H1 (cell line): ENCODE measurements at regions not wholly inside any gene's neighbourhood (a gene's known extent, or its start where the extent isn't known, plus 50 kb on each side); places are given as distances from the start of the nearest gene placed in this dataset.

ENCODE experiments used
- CTCF ChIA-PET: fragments of 300-600 bp; sonication (Branson Sonifier 250); formaldehyde crosslinking; loops from one replicate; lab custom pipeline; 2021; ENCODE audit not compliant: partially characterized antibody; lab: Charles Lee
- POLR2A ChIA-PET: fragments of 300-600 bp; sonication (Branson Sonifier 250); formaldehyde crosslinking; loops from one replicate; lab custom pipeline; 2021; ENCODE audit warnings: inconsistent platforms; ENCODE audit not compliant: partially characterized antibody; lab: Charles Lee
- DNase-seq, 2 experiments: peaks; one replicate each; pipeline versions ENCODE4 v3.0.0 to v3.0.0-alpha.2; 2010 to 2022; ENCODE audit warnings: low spot score in 2 of 2, low read depth in 1 of 2, mixed read lengths in 1 of 2
- FAIRE-seq: peaks from 2 replicates; lab custom pipeline; 2011; peaks lifted over from hg19 to GRCh38; lab: Jason Lieb, UNC
- H2AFZ ChIP-seq: 2 replicates; pipeline ENCODE4 v1.8.1; 2012; ENCODE audit warnings: low read length, inconsistent platforms
- H2AK5ac ChIP-seq: 2 replicates; pipeline ENCODE4 v1.6.1; 2013; ENCODE audit warnings: low read depth, low read length
- H2BK120ac ChIP-seq: replicated peaks from 2 replicates; pipeline ENCODE3; 2013; ENCODE audit warnings: low read depth, low read length, inconsistent platforms
- H2BK12ac ChIP-seq: 2 replicates; pipeline ENCODE4 v1.6.1; 2013; ENCODE audit warnings: low read depth, low read length
- H2BK15ac ChIP-seq: 2 replicates; pipeline ENCODE4 v1.6.1; 2013; ENCODE audit warnings: low read length
- H2BK20ac ChIP-seq: 2 replicates; pipeline ENCODE4 v1.6.1; 2013; ENCODE audit warnings: low read length
- H2BK5ac ChIP-seq: 2 replicates; pipeline ENCODE4 v1.6.1; 2013; ENCODE audit warnings: low read depth, low read length
- H3K14ac ChIP-seq: 2 replicates; pipeline ENCODE4 v1.6.1; 2013; ENCODE audit warnings: inconsistent platforms; ENCODE audit not compliant: insufficient read length
- H3K18ac ChIP-seq: 2 replicates; pipeline ENCODE4 v1.6.1; 2013; ENCODE audit warnings: low read length; ENCODE audit errors: extremely low read depth
- H3K23ac ChIP-seq: 2 replicates; pipeline ENCODE4 v1.6.1; 2013; ENCODE audit warnings: inconsistent platforms; ENCODE audit not compliant: insufficient read length
- H3K23me2 ChIP-seq: 2 replicates; pipeline ENCODE4 v1.6.1; 2013; ENCODE audit warnings: low read depth, low read length
- H3K27ac ChIP-seq: 2 replicates; pipeline ENCODE4 v1.6.1; 2011; ENCODE audit warnings: low read depth, low read length, inconsistent platforms
- H3K27me3 ChIP-seq, 4 experiments: replicated peaks in 1 of 4; 1 replicate in 1 of 4; 2 replicates in 3 of 4; pipeline versions ENCODE4 v1.6.1 to v1.8.1; 2011 to 2013; ENCODE audit warnings: low read length in 3 of 4, mild to moderate bottlenecking in 3 of 4, inconsistent platforms in 2 of 4, mixed read lengths in 2 of 4, moderate library complexity in 1 of 4; ENCODE audit not compliant: control insufficient read depth in 3 of 4, insufficient read depth in 3 of 4; ENCODE audit errors: extremely low read depth in 1 of 4
- H3K36me3 ChIP-seq, 4 experiments: 2 replicates each; pipeline versions ENCODE4 v1.6.1 to v1.8.1; 2011 to 2013; ENCODE audit warnings: mild to moderate bottlenecking in 4 of 4, low read length in 3 of 4, moderate library complexity in 2 of 4, control low read depth in 1 of 4, inconsistent platforms in 1 of 4; ENCODE audit not compliant: insufficient read depth in 4 of 4, control insufficient read depth in 2 of 4
- H3K4ac ChIP-seq: replicated peaks from 2 replicates; pipeline ENCODE3; 2013; ENCODE audit warnings: low read length, low read depth, mixed read lengths, inconsistent platforms; ENCODE audit not compliant: insufficient read length
- H3K4me1 ChIP-seq, 4 experiments: replicated peaks in 1 of 4; 1 replicate in 1 of 4; 2 replicates in 3 of 4; pipeline versions ENCODE4 v1.6.1 to v1.8.1; 2011 to 2013; ENCODE audit warnings: low read length in 3 of 4, inconsistent platforms in 2 of 4, mixed read lengths in 1 of 4; ENCODE audit not compliant: insufficient read depth in 4 of 4, control insufficient read depth in 3 of 4
- H3K4me2 ChIP-seq, 2 experiments: 2 replicates each; pipeline versions ENCODE4 v1.6.1 to v1.8.1; 2011 to 2013; ENCODE audit warnings: low read depth in 2 of 2, low read length in 2 of 2, control low read depth in 1 of 2, inconsistent platforms in 1 of 2, mild to moderate bottlenecking in 1 of 2; ENCODE audit not compliant: insufficient read depth in 1 of 2
- H3K4me3 ChIP-seq, 4 experiments: fragments of 200-600, 300-600 bp in 1 of 4; sonication (generic), shearing (Covaris generic), sonication (Bioruptor Twin) in 1 of 4; 2 replicates each; pipeline versions ENCODE4 v1.5.1 to v1.8.1; 2011 to 2016; ENCODE audit warnings: low read length in 4 of 4, low read depth in 3 of 4, control low read depth in 2 of 4, inconsistent platforms in 2 of 4, mild to moderate bottlenecking in 2 of 4, mixed read lengths in 1 of 4, moderate library complexity in 1 of 4; ENCODE audit not compliant: insufficient read depth in 2 of 4; ENCODE audit errors: extremely low read depth in 1 of 4
- H3K56ac ChIP-seq: replicated peaks from 2 replicates; pipeline ENCODE3; 2013; ENCODE audit warnings: low read depth, mild to moderate bottlenecking, mixed read lengths, low read length, inconsistent platforms; ENCODE audit not compliant: insufficient read length
- H3K79me1 ChIP-seq: 2 replicates; pipeline ENCODE4 v1.6.1; 2013; ENCODE audit warnings: low read depth, low read length, control low read depth
- H3K79me2 ChIP-seq, 2 experiments: 2 replicates each; pipeline versions ENCODE4 v1.6.1 to v1.8.1; 2012 to 2013; ENCODE audit warnings: low read length in 2 of 2, mild to moderate bottlenecking in 2 of 2, inconsistent platforms in 1 of 2; ENCODE audit not compliant: insufficient read depth in 2 of 2, control insufficient read depth in 1 of 2
- H3K9ac ChIP-seq, 4 experiments: replicated peaks in 1 of 4; 1 replicate in 1 of 4; 2 replicates in 3 of 4; pipeline versions ENCODE4 v1.6.1 to v1.8.1; 2011 to 2013; ENCODE audit warnings: low read depth in 3 of 4, low read length in 3 of 4, control low read depth in 2 of 4, mild to moderate bottlenecking in 2 of 4, moderate library complexity in 2 of 4, inconsistent platforms in 1 of 4; ENCODE audit errors: extremely low read depth in 1 of 4
- H3K9me3 ChIP-seq, 2 experiments: 2 replicates each; pipeline versions ENCODE4 v1.6.1 to v1.8.1; 2012 to 2013; ENCODE audit warnings: mild to moderate bottlenecking in 2 of 2, moderate library complexity in 2 of 2, control low read depth in 1 of 2, inconsistent platforms in 1 of 2, low read depth in 1 of 2, low read length in 1 of 2, mixed read lengths in 1 of 2; ENCODE audit not compliant: insufficient read depth in 2 of 2
- H4K20me1 ChIP-seq, 2 experiments: replicated peaks in 1 of 2; 2 replicates each; pipeline versions ENCODE3 to v1.8.1; 2011 to 2013; ENCODE audit warnings: inconsistent platforms in 2 of 2, low read length in 2 of 2, mild to moderate bottlenecking in 1 of 2; ENCODE audit not compliant: insufficient read depth in 2 of 2, control insufficient read depth in 1 of 2
- H4K5ac ChIP-seq: 2 replicates; pipeline ENCODE4 v1.6.1; 2013; ENCODE audit warnings: low read length, low read depth, mixed read lengths, inconsistent platforms; ENCODE audit not compliant: insufficient read length
- H4K8ac ChIP-seq: 2 replicates; pipeline ENCODE4 v1.8.0; 2013; ENCODE audit warnings: mild to moderate bottlenecking, moderate library complexity, low read length, inconsistent platforms; ENCODE audit not compliant: insufficient read depth; ENCODE audit errors: extremely low read depth
- H4K91ac ChIP-seq: replicated peaks from 2 replicates; pipeline ENCODE3; 2013; ENCODE audit warnings: low read length, mixed read lengths, inconsistent platforms; ENCODE audit not compliant: insufficient read length
- CHD2 ChIP-seq: IDR thresholded peaks from 2 replicates; pipeline ENCODE4 v1.6.1; 2012; ENCODE audit warnings: low read length, improper control_type of control experiment
- EP300 ChIP-seq, 2 experiments: IDR thresholded peaks; 1 replicate in 1 of 2; 2 replicates in 1 of 2; pipeline ENCODE4 v1.6.1; 2011 to 2012; ENCODE audit warnings: low read depth in 2 of 2, low read length in 2 of 2, mild to moderate bottlenecking in 2 of 2, borderline replicate concordance in 1 of 2, inconsistent platforms in 1 of 2, moderate library complexity in 1 of 2
- EZH2 ChIP-seq: fragments of 200-600 bp; sonication (generic); IDR thresholded peaks from 2 replicates; pipeline ENCODE4 v1.7.1; 2012; ENCODE audit warnings: low read depth, mild to moderate bottlenecking, moderate library complexity, low read length, inconsistent platforms; ENCODE audit not compliant: severe bottlenecking
- GABPA ChIP-seq: IDR thresholded peaks from 2 replicates; pipeline ENCODE4 v1.6.1; 2011; ENCODE audit warnings: mild to moderate bottlenecking, low read length, moderate library complexity, borderline replicate concordance; ENCODE audit not compliant: insufficient read depth
- JUN ChIP-seq: IDR thresholded peaks from 2 replicates; pipeline ENCODE4 v1.6.1; 2011; ENCODE audit warnings: low read depth, mild to moderate bottlenecking, improper control_type of control experiment, low read length
- JUND ChIP-seq: IDR thresholded peaks from 2 replicates; pipeline ENCODE4 v1.6.1; 2011; ENCODE audit warnings: mild to moderate bottlenecking, improper control_type of control experiment, low read length
- MAFK ChIP-seq: IDR thresholded peaks from 2 replicates; pipeline ENCODE4 v1.6.1; 2012; ENCODE audit warnings: low read depth, mild to moderate bottlenecking, improper control_type of control experiment, low read length
- POLR2AphosphoS5 ChIP-seq: IDR thresholded peaks from 2 replicates; pipeline ENCODE4 v1.6.1; 2011; ENCODE audit warnings: low read depth, low read length
- POU5F1 ChIP-seq: IDR thresholded peaks from 2 replicates; pipeline ENCODE4 v1.6.1; 2011; ENCODE audit warnings: low read depth, mild to moderate bottlenecking, low read length, moderate library complexity
- RBBP5 ChIP-seq: IDR thresholded peaks from 2 replicates; pipeline ENCODE4 v1.7.1; 2012; ENCODE audit warnings: low read depth, mild to moderate bottlenecking, inconsistent platforms, low read length, moderate library complexity, borderline replicate concordance
- TAF7 ChIP-seq: optimal IDR thresholded peaks from 2 replicates; pipeline ENCODE3; 2011; ENCODE audit warnings: low read depth, mild to moderate bottlenecking, inconsistent platforms, low read length, moderate library complexity, borderline replicate concordance
- TCF12 ChIP-seq: IDR thresholded peaks from 2 replicates; pipeline ENCODE4 v1.6.1; 2011; ENCODE audit warnings: low read depth, mild to moderate bottlenecking, low read length
- TEAD4 ChIP-seq: IDR thresholded peaks from 2 replicates; pipeline ENCODE4 v1.6.1; 2012; ENCODE audit warnings: low read depth, low read length, inconsistent platforms, mixed read lengths
- ZNF274 ChIP-seq: IDR thresholded peaks from 2 replicates; pipeline ENCODE4 v1.7.0; 2012; ENCODE audit warnings: low read length, borderline replicate concordance; ENCODE audit errors: extremely low read depth
- WGBS, 2 experiments: shearing (Covaris generic) in 1 of 2; methylation state at CpG; one replicate each; pipeline versions ENCODE4 v1.1.6 to v1.1.7; 2013 to 2015; ENCODE audit warnings: low lambda C conversion rate in 2 of 2, mixed read lengths in 2 of 2, inconsistent platforms in 1 of 2, low coverage in 1 of 2, missing lambda C conversion rate in 1 of 2; ENCODE audit not compliant: insufficient replicate concordance in 2 of 2, insufficient coverage in 1 of 2, insufficient read length in 1 of 2; ENCODE audit errors: extremely low coverage in 1 of 2, missing lambda C conversion rate in 1 of 2; 5-methylcytosine and 5-hydroxymethylcytosine counted together
- TF ChIP-seq, protein P1 (sequence below): IDR thresholded peaks from 2 replicates; pipeline ENCODE4 v1.6.1; 2012; ENCODE audit warnings: inconsistent platforms

GRCh38 chr3:146770301-146770700, 165.2 kb upstream of the PLSCR5 start:
- Histone ChIP-seq H3K18ac (no peak overlapping the region), H2AFZ (no peak overlapping the region), H3K36me3 (no peaks in the 10 kb centered on the region), H3K9ac (no peak overlapping the region), H3K14ac (no peak overlapping the region), H3K4me1 (no peaks in the 10 kb centered on the region), H3K4ac (no peak overlapping the region), H3K23me2 (no peaks in the 10 kb centered on the region), H2BK20ac (no peak overlapping the region), H4K8ac (no peak overlapping the region), H4K20me1 (no peaks in the 10 kb centered on the region), H3K27me3 (no peaks in the 10 kb centered on the region), H3K4me3 (no peak overlapping the region), H3K79me2 (no peaks in the 10 kb centered on the region), H3K56ac (no peak overlapping the region), H3K4me2 (no peak overlapping the region), H3K23ac (no peak overlapping the region), H2AK5ac (no peak overlapping the region), H2BK120ac (no peak overlapping the region), H2BK5ac (no peak overlapping the region), H4K91ac (no peak overlapping the region), H4K5ac (no peak overlapping the region), H3K79me1 (no peaks in the 10 kb centered on the region), H3K9me3 (peaks cover 2 to 9% of the 10 kb centered on the region in 2 experiments; a peak in 2 of 4 replicates), H3K27ac (no peak overlapping the region), H2BK15ac (no peak overlapping the region), H2BK12ac (no peak overlapping the region)
- 93% methylated on average over 2 of the region's 2 CpGs; no CpG with 5 or more reads in 1 of the 2 experiments for WGBS, 2 experiments
- FAIRE-seq: no peak
- ChIA-PET POLR2A (no interaction called here), CTCF (no interaction called here)
- DNase-seq: no peak
- TF ChIP-seq JUN (no peak), TEAD4 (no peak), TCF12 (no peak), TAF7 (no peak), POU5F1 (no peak), GABPA (no peak), JUND (no peak), MAFK (no peak), RBBP5 (no peak), POLR2AphosphoS5 (no peak), EZH2 (no peak), ZNF274 (no peak), EP300 (IDR thresholded peaks at IDR 0.05; ENCODE audit: borderline replicate concordance in 1 of 2, low read depth in 2 of 2, low read length in 2 of 2) (no peak), CHD2 (no peak)
- TF ChIP-seq, protein P1, sequence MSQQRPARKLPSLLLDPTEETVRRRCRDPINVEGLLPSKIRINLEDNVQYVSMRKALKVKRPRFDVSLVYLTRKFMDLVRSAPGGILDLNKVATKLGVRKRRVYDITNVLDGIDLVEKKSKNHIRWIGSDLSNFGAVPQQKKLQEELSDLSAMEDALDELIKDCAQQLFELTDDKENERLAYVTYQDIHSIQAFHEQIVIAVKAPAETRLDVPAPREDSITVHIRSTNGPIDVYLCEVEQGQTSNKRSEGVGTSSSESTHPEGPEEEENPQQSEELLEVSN: no peak
